ENCODE measurements at regions not wholly inside any gene's neighbourhood (a gene's known extent, or its start where the extent isn't known, plus 50 kb on each side); places are given as distances from the start of the nearest gene placed in this dataset.

GRCh38 chr7:94161476-94161875 lies 157.3 kb upstream of the BET1 start:
- no peak for TF ChIP-seq EZH2phosphoT487 (IDR thresholded peaks at IDR 0.05; ENCODE audit: borderline replicate concordance, low read depth, low read length)
- TF ChIP-seq CTCF (conservative IDR thresholded peaks at IDR 0.05; ENCODE audit: low read length), result no peak

Data from OCI-LY7 (cell line).